ENCODE measurements at regions not wholly inside any gene's neighbourhood (a gene's known extent, or its start where the extent isn't known, plus 50 kb on each side); places are given as distances from the start of the nearest gene placed in this dataset.

GRCh38 chr10:113245286-113245685 is 295.2 kb downstream of the TCF7L2 start:
- no peak for TF ChIP-seq POLR2A (IDR thresholded peaks at IDR 0.05)
- TF ChIP-seq, protein P1, sequence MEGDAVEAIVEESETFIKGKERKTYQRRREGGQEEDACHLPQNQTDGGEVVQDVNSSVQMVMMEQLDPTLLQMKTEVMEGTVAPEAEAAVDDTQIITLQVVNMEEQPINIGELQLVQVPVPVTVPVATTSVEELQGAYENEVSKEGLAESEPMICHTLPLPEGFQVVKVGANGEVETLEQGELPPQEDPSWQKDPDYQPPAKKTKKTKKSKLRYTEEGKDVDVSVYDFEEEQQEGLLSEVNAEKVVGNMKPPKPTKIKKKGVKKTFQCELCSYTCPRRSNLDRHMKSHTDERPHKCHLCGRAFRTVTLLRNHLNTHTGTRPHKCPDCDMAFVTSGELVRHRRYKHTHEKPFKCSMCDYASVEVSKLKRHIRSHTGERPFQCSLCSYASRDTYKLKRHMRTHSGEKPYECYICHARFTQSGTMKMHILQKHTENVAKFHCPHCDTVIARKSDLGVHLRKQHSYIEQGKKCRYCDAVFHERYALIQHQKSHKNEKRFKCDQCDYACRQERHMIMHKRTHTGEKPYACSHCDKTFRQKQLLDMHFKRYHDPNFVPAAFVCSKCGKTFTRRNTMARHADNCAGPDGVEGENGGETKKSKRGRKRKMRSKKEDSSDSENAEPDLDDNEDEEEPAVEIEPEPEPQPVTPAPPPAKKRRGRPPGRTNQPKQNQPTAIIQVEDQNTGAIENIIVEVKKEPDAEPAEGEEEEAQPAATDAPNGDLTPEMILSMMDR (IDR thresholded peaks at IDR 0.05) = no peak

Measured in lower leg skin (tissue), 3 donors.